ENCODE measurements at regions not wholly inside any gene's neighbourhood (a gene's known extent, or its start where the extent isn't known, plus 50 kb on each side); places are given as distances from the start of the nearest gene placed in this dataset.

DNA sequence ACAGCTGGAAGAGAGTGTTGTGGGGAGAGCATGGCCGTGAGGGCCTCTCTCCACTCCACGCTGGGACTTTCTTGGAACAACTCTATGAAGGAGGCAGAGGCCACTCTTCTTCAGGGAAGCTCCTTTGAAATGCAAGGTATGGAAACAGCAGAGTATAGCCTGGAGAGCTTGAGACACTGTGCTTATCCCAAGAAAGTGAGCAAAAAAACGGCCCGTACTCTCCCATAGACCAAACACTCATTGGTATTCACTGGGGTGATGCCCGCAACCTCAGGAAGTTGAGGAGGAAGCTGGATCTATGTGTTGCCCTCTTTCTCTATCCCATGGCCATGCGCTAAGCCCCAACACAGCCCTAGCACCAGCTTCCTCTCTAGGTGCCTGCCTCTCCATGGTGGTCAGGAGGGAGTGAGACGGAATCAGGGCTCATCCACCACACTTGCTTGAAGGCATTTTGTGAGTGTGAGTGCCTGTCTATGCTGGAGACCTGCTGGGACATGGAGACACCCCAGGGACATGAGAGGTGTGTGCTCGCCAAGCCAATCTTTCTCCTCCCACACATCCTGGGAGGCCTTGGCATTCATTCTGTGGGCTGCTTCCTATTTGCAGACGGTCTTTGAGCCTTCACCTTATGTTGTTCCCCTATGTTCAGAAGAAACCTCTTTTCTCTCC is 616.6 kb downstream of the IRX1 start:
- DNase-seq (no peak), ATAC-seq (no peak)
- H3K27ac ChIP-seq, result no peak overlapping the region
- 59% methylated on average over 6 of the region's 9 CpGs for WGBS (ENCODE audit: insufficient coverage, low coverage, low lambda C conversion rate, missing lambda C conversion rate)
- intact Hi-C loops (cut with DNase I), result no loop called here
- H3K4me3 ChIP-seq, result no peak overlapping the region
- H3K27me3 ChIP-seq, result no peaks in the 10 kb centered on the region
- no peaks in the 10 kb centered on the region for H3K4me1 ChIP-seq
- H3K9me3 ChIP-seq, result no peaks in the 10 kb centered on the region
- TF ChIP-seq, protein P1, sequence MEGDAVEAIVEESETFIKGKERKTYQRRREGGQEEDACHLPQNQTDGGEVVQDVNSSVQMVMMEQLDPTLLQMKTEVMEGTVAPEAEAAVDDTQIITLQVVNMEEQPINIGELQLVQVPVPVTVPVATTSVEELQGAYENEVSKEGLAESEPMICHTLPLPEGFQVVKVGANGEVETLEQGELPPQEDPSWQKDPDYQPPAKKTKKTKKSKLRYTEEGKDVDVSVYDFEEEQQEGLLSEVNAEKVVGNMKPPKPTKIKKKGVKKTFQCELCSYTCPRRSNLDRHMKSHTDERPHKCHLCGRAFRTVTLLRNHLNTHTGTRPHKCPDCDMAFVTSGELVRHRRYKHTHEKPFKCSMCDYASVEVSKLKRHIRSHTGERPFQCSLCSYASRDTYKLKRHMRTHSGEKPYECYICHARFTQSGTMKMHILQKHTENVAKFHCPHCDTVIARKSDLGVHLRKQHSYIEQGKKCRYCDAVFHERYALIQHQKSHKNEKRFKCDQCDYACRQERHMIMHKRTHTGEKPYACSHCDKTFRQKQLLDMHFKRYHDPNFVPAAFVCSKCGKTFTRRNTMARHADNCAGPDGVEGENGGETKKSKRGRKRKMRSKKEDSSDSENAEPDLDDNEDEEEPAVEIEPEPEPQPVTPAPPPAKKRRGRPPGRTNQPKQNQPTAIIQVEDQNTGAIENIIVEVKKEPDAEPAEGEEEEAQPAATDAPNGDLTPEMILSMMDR (IDR thresholded peaks at IDR 0.05), result no peak
- TF ChIP-seq POLR2A (IDR thresholded peaks at IDR 0.05), result no peak
- no peaks in the 10 kb centered on the region for H3K36me3 ChIP-seq

DNA sequence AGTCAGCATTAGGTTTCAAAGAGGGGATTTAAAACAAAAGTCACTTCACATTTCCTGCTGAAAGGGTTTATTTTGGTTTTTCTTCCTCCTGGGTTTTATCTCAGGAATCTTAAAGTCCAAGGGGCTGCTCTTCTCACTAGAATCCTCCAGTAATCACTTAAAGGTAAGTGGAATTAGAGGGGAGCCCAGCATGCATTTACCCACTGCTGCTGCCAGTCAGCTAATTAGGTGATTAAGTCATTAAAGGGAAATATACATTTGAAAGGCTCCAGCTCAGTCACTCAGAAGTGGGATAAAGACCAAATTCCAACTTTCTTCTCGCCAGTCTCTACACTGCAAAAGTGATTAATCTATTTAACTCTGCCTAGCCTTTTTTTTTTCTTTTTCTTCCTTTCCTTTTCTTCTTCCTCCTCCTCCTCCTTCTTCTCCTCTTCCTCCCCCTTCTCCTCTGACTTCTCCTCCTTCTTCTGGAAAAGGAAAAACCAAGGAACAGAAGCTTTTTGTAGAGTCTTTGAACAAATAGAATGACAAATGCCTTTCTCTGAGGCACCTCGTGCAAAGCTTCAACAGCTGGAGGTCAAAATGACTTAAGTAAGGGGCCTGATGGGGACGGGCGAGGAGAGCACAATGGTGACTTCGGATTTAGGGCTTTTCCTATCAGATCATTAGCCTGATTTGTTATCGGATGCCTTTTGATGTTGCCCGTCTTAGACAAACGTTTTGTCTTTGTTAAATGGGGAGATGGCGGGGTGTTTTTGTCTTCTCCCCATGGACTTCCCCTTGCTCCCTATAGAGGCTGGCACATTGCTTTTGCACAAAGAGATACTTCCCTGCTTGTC is 617.6 kb downstream of the IRX1 start:
- 10% methylated on average over 9 of the region's 9 CpGs for WGBS (ENCODE audit: insufficient coverage, low coverage, low lambda C conversion rate, missing lambda C conversion rate)
- H3K36me3 ChIP-seq, result no peaks in the 10 kb centered on the region
- H3K4me3 ChIP-seq, result no peak overlapping the region
- H3K27ac ChIP-seq, result no peak overlapping the region
- H3K9me3 ChIP-seq, result no peaks in the 10 kb centered on the region
- no peaks in the 10 kb centered on the region for H3K4me1 ChIP-seq
- ATAC-seq, result no peak
- no peak for DNase-seq
- no peaks in the 10 kb centered on the region for H3K27me3 ChIP-seq
- TF ChIP-seq, protein P1 (IDR thresholded peaks at IDR 0.05), result no peak
- TF ChIP-seq POLR2A (IDR thresholded peaks at IDR 0.05), result no peak
- intact Hi-C loops (cut with DNase I), result no loop called here

DNA sequence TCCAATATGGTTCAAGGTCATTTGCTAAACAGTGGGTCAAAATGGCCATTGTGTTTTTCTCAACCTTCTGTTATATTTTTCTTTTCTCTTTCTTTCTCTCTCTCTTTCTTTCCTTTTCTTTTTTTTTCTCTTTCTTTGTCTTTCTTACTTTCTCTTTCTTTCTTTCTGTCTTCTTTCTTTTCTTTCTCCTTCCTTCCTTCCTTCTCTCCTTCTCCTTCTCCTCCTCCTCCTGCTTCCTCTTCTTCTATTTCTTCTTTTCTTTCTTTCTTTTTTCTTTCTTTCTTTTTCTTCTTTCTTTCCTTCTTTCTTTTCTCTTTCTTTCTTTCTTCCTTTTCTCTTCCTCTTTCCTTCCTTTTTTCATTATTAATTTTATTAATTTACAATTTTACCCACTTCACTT is 619.5 kb downstream of the IRX1 start:
- H3K27me3 ChIP-seq, result no peaks in the 10 kb centered on the region
- no peaks in the 10 kb centered on the region for H3K9me3 ChIP-seq
- no peak overlapping the region for H3K4me3 ChIP-seq
- ATAC-seq (no peak), DNase-seq (no peak)
- H3K27ac ChIP-seq, result no peak overlapping the region
- no peaks in the 10 kb centered on the region for H3K36me3 ChIP-seq
- no peaks in the 10 kb centered on the region for H3K4me1 ChIP-seq
- TF ChIP-seq, protein P1 (IDR thresholded peaks at IDR 0.05), result no peak
- TF ChIP-seq POLR2A (IDR thresholded peaks at IDR 0.05), result no peak
- intact Hi-C loops (cut with DNase I), result no loop called here

DNA sequence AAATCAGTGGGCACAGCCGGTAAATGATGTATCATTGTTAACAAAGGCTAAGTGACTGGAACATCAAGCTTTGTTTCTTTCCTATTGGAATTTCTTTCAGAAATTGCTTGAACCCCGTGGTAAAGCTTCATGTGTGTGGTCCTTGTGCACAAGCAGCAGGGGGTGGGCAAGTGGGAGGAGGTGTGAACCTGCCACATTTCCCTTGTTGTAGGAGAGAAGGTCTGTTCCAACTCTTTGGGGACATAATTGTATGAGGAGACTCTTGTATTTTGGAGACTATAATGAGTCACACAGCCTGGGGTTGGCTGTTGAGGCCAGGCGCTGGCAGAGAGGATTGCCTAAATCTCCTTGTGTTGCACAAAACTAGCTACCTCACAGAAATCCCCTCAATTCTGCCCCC is 620.5 kb downstream of the IRX1 start:
- H3K4me1 ChIP-seq, result no peaks in the 10 kb centered on the region
- no peak overlapping the region for H3K27ac ChIP-seq
- H3K36me3 ChIP-seq, result no peaks in the 10 kb centered on the region
- intact Hi-C loops (cut with DNase I), result no loop called here
- no peaks in the 10 kb centered on the region for H3K27me3 ChIP-seq
- no peak for DNase-seq
- no peaks in the 10 kb centered on the region for H3K9me3 ChIP-seq
- TF ChIP-seq, protein P1 (IDR thresholded peaks at IDR 0.05), result no peak
- TF ChIP-seq POLR2A (IDR thresholded peaks at IDR 0.05), result no peak
- 50% methylated on average over 2 of the region's 3 CpGs for WGBS (ENCODE audit: insufficient coverage, low coverage, low lambda C conversion rate, missing lambda C conversion rate)
- H3K4me3 ChIP-seq, result no peak overlapping the region
- no peak for ATAC-seq
